A673 (cell line): ENCODE measurements at regions not wholly inside any gene's neighbourhood (a gene's known extent, or its start where the extent isn't known, plus 50 kb on each side); places are given as distances from the start of the nearest gene placed in this dataset.

ENCODE experiments used
- BruUV-seq: library from RNA; stranded (reverse); fragments of 400-500 nt; replicated peaks from 2 replicates; lab custom pipeline; 2021; lab: Mats Ljungman, UMichigan
- CTCF ChIA-PET: fragments of 300-600 bp; sonication (Branson Sonifier 250); formaldehyde crosslinking; loops from one replicate; lab custom pipeline; 2022; ENCODE audit warnings: antibody characterized with exemption; lab: Charles Lee
- POLR2A ChIA-PET: fragments of 300-600 bp; sonication (Branson Sonifier 250); formaldehyde crosslinking; loops from one replicate; lab custom pipeline; 2022; ENCODE audit warnings: antibody characterized with exemption; ENCODE audit not compliant: low non-redundant PET; lab: Charles Lee
- DNase-seq: peaks from one replicate; pipeline ENCODE4 v3.0.0-alpha.2; 2015; ENCODE audit warnings: low spot score
- H3K27ac ChIP-seq: fragments of 200-600 bp; sonication (generic); 2 replicates; pipeline ENCODE4 v1.5.1; 2016; ENCODE audit warnings: mixed run types, low read depth, mild to moderate bottlenecking, mixed read lengths, antibody characterized with exemption, low read length; ENCODE audit not compliant: poor library complexity, severe bottlenecking
- H3K27me3 ChIP-seq: fragments of 200-600 bp; sonication (generic); replicated peaks from 2 replicates; pipeline ENCODE4 v1.6.1; 2017; ENCODE audit warnings: mixed run types, low read depth, mild to moderate bottlenecking, mixed read lengths, antibody characterized with exemption, low read length; ENCODE audit not compliant: insufficient read depth, poor library complexity
- H3K36me3 ChIP-seq: fragments of 200-600 bp; sonication (generic); 2 replicates; pipeline ENCODE4 v1.6.1; 2016; ENCODE audit warnings: mixed run types, mild to moderate bottlenecking, mixed read lengths, antibody characterized with exemption, low read length; ENCODE audit not compliant: insufficient read depth, poor library complexity, severe bottlenecking
- H3K4me1 ChIP-seq: fragments of 200-600 bp; sonication (generic); 2 replicates; pipeline ENCODE4 v1.6.1; 2017; ENCODE audit warnings: mixed run types, mild to moderate bottlenecking, mixed read lengths, antibody characterized with exemption, low read length; ENCODE audit not compliant: insufficient read depth, poor library complexity, severe bottlenecking
- H3K4me3 ChIP-seq: fragments of 200-600 bp; sonication (generic); 2 replicates; pipeline ENCODE4 v1.5.1; 2016; ENCODE audit warnings: low read depth, mixed run types, mild to moderate bottlenecking, mixed read lengths, low read length; ENCODE audit not compliant: poor library complexity, severe bottlenecking
- H3K9me3 ChIP-seq: fragments of 200-600 bp; sonication (generic); 2 replicates; pipeline ENCODE4 v1.6.1; 2016; ENCODE audit warnings: mixed run types, low read depth, mild to moderate bottlenecking, mixed read lengths, antibody characterized with exemption, low read length; ENCODE audit not compliant: poor library complexity, severe bottlenecking
- EZH2 ChIP-seq: fragments of 200-600 bp; sonication (generic); IDR thresholded peaks from 2 replicates; pipeline ENCODE4 v1.6.1; 2017; ENCODE audit warnings: borderline replicate concordance, low read depth, mild to moderate bottlenecking, mixed read lengths, antibody characterized with exemption, low read length; ENCODE audit not compliant: poor library complexity, severe bottlenecking
- intact Hi-C: fragments of 100-400 bp; cut with micrococcal nuclease; formaldehyde crosslinking; loops from one replicate; pipeline ENCODE4 v1.10.0; 2022; ENCODE audit not compliant: unreplicated experiment
- TF ChIP-seq, protein P1 (sequence below): fragments of 300-800, 200-600 bp; sonication (generic); conservative IDR thresholded peaks from 2 replicates; pipeline ENCODE4 v1.5.1; 2017; ENCODE audit warnings: low read depth, mild to moderate bottlenecking, antibody characterized with exemption, low read length, moderate library complexity, mixed read lengths

DNA sequence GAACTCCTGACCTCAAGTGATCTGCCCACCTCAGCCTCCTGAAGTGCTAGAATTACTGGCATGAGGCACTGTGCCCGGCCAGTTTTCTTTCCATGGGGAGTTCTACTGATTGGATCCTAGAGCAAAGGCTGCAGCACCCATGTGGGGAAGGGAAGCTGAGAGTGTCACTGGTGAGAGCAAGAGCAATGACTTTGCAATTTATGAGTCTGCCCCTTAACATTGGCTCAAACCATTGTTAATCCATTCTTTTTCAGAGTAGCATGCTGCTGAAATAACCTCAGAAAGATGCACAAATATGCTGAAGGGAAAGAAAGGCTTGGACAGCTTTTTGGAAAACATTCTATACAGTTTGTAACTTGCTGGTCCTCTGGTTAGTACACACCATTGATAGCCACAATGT lies 116.4 kb upstream of the PPARGC1A start:
- TF ChIP-seq, protein P1, sequence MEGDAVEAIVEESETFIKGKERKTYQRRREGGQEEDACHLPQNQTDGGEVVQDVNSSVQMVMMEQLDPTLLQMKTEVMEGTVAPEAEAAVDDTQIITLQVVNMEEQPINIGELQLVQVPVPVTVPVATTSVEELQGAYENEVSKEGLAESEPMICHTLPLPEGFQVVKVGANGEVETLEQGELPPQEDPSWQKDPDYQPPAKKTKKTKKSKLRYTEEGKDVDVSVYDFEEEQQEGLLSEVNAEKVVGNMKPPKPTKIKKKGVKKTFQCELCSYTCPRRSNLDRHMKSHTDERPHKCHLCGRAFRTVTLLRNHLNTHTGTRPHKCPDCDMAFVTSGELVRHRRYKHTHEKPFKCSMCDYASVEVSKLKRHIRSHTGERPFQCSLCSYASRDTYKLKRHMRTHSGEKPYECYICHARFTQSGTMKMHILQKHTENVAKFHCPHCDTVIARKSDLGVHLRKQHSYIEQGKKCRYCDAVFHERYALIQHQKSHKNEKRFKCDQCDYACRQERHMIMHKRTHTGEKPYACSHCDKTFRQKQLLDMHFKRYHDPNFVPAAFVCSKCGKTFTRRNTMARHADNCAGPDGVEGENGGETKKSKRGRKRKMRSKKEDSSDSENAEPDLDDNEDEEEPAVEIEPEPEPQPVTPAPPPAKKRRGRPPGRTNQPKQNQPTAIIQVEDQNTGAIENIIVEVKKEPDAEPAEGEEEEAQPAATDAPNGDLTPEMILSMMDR = no peak
- TF ChIP-seq EZH2 = no peak
- no peaks in the 10 kb centered on the region for H3K27me3 ChIP-seq
- H3K4me1 ChIP-seq = no peaks in the 10 kb centered on the region
- POLR2A ChIA-PET = no interaction called here
- no peak for DNase-seq
- CTCF ChIA-PET = no interaction called here
- H3K4me3 ChIP-seq = no peak overlapping the region
- no TSS peak for BruUV-seq
- no peaks in the 10 kb centered on the region for H3K9me3 ChIP-seq
- no peaks in the 10 kb centered on the region for H3K36me3 ChIP-seq
- intact Hi-C loops = no loop called here
- no peak overlapping the region for H3K27ac ChIP-seq

DNA sequence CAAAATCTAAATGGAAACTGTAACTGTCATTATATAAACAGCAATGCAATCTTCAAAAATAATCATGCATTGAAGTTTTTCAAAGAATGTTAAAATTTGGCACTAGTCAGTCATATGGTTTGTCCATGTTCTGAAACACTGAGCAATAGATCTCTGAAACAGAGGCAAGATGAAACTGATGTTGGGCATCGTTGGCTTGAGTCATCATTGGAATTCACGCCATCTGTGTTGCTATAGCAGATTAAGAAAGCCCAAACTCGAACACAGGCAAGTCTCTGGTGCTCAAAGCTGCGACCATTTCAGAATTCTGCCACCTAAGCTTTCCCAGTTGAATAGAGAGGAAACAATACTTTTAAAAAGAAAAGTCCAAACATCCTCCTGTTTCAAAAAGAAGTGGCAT lies 114.1 kb upstream of the PPARGC1A start:
- no peaks in the 10 kb centered on the region for H3K27me3 ChIP-seq
- no peak overlapping the region for H3K27ac ChIP-seq
- no peaks in the 10 kb centered on the region for H3K9me3 ChIP-seq
- H3K4me1 ChIP-seq = no peaks in the 10 kb centered on the region
- intact Hi-C loops = no loop called here
- TF ChIP-seq EZH2 = no peak
- ChIA-PET POLR2A (no interaction called here), CTCF (no interaction called here)
- H3K4me3 ChIP-seq = no peak overlapping the region
- no TSS peak for BruUV-seq
- no peaks in the 10 kb centered on the region for H3K36me3 ChIP-seq
- no peak for DNase-seq

DNA sequence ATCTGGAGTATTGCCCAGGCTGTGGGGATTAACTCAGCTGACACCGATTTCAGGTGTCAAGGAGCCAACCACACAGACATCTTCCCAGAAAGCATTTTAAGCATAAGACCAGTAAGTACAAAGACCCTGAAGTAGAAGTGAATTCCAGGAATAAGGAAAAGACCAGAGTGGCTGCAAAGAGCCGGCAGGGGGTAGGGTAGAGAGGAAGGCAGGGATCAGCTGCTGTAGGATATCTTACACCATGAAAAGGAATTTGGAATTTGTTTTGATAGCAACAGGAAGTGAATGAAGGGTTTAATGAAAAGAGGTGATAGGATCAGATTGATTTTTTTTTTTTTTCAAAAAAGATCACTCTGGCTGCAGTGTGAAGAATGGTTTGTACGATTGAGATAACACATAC lies 113.6 kb upstream of the PPARGC1A start:
- ChIA-PET CTCF (no interaction called here), POLR2A (no interaction called here)
- no TSS peak for BruUV-seq
- Histone ChIP-seq H3K4me1 (no peaks in the 10 kb centered on the region), H3K27ac (no peak overlapping the region), H3K27me3 (no peaks in the 10 kb centered on the region), H3K36me3 (no peaks in the 10 kb centered on the region), H3K4me3 (no peak overlapping the region), H3K9me3 (no peaks in the 10 kb centered on the region)
- no peak for TF ChIP-seq EZH2
- TF ChIP-seq, protein P1 = no peak
- intact Hi-C loops = no loop called here
- DNase-seq = no peak

DNA sequence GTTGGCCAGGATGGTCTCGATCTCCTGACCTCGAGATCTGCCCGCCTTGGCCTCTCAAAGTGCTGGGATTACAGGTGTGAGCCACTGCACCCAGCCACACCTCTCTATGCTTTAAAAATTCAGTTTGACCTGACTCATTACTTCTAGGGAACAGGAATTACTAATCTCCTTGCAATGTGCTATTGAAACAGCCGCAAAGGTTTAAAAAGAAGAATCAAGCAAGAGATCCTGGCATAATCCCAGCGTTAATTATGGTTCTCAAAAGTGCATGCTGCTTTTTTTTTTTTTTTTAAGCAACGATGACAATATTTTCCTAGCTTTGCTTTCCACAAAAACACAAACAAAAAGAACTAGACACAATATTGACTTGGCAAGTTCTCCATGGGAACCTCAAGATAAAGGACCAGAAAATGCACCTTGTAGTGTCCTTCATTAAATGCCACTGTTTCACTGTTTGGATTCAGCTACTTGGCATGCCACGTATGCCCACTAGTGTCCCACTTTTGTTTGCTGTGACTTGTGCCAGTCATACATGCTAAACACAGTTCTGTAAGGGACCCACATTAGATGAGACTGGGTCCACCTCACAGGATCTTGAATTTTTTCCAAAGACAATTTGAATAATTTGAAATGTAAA lies 112.6 kb upstream of the PPARGC1A start:
- ChIA-PET POLR2A (no interaction called here), CTCF (no interaction called here)
- TF ChIP-seq, protein P1 = no peak
- TF ChIP-seq EZH2 = no peak
- intact Hi-C loops = no loop called here
- no TSS peak for BruUV-seq
- no peaks in the 10 kb centered on the region for H3K36me3 ChIP-seq
- no peaks in the 10 kb centered on the region for H3K4me1 ChIP-seq
- no peak overlapping the region for H3K4me3 ChIP-seq
- no peaks in the 10 kb centered on the region for H3K27me3 ChIP-seq
- no peak overlapping the region for H3K27ac ChIP-seq
- no peaks in the 10 kb centered on the region for H3K9me3 ChIP-seq
- no peak for DNase-seq
